GM10266 (cell line): ENCODE measurements at regions not wholly inside any gene's neighbourhood (a gene's known extent, or its start where the extent isn't known, plus 50 kb on each side); places are given as distances from the start of the nearest gene placed in this dataset.
"Not testable (repeated sequence)": the region's sequence is repeated elsewhere in the genome, so short reads cannot be mapped to it uniquely, and the experiment has no call there.

Experiments
- DNase-seq: peaks from one replicate; pipeline ENCODE4 v3.0.0; 2012; ENCODE audit errors: extremely low spot score
- CTCF ChIP-seq: IDR thresholded peaks from 2 replicates; pipeline ENCODE4 v1.5.1; 2012; ENCODE audit warnings: mild to moderate bottlenecking, low read depth; ENCODE audit not compliant: control insufficient read depth, insufficient read depth; ENCODE audit errors: missing control alignments

- DNase-seq: no peak
- no peak for TF ChIP-seq CTCF
Measured at GRCh38 chrX:11010476-11010875, 100.7 kb upstream of the HCCS start.

- DNase-seq: no peak
Measured at GRCh38 chrX:11016728-11017127, 94.4 kb upstream of the HCCS start.

DNA sequence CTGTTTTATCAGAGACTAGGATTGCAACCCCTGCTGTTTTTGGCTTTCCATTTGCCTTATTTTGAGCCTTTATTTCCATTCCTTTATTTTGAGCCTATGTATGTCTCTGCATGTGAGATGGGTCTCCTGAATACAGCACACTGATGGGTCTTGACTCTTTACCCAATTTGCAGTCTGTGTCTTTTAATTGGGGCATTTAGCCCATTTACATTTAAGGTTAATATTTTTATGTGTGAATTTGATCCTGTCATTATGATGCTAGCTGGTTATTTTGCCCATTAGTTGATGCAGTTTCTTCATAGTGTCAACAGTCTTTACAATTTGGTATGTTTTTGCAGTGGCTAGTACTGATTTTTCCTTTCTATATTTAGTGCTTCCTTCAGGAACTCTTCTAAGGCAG is 88.5 kb upstream of the HCCS start:
- DNase-seq: not testable (repeated sequence)

More at GRCh38 chrX:11016728-11017127, 94.4 kb upstream of the HCCS start:
- TF ChIP-seq CTCF: no peak

DNA sequence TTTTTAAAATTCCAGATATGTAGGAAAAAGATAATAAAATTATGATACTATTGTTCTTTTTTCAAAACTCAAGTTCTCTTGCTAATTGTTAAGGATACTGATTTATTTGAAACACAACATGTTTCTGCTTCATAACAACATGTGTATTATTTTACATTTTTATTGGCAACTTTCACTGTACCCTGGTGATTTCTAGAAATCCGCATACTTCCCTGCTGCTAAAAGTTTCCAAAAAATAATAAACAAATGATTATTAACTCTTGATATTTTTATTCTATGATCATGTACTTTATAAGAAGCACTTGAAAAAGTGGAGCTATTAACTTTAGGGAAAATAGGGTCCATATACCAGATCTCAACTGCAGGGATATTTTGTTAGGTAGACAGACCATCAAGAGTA is 71.2 kb upstream of the HCCS start:
- TF ChIP-seq CTCF: no peak
- DNase-seq: no peak

DNA sequence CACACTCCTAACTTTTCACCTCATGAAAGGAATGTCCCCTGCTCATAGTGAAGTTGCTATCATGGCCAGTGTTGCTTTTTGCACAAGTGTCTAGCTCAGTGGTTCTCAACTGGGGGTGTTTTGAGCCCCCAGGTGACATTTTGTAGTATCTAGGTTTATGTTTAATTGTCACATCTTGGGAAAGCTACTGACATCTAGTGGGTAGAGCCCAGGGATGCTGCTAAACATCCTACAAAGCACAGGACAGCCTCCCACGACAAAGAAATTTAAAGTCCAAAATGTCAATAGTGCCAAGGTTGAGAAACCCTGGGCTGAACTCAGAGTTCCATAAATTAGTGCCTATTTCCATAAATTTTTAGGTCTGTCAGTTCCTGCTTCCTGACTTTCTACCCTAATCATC is 70.7 kb upstream of the HCCS start:
- TF ChIP-seq CTCF: no peak
- no peak for DNase-seq

DNA sequence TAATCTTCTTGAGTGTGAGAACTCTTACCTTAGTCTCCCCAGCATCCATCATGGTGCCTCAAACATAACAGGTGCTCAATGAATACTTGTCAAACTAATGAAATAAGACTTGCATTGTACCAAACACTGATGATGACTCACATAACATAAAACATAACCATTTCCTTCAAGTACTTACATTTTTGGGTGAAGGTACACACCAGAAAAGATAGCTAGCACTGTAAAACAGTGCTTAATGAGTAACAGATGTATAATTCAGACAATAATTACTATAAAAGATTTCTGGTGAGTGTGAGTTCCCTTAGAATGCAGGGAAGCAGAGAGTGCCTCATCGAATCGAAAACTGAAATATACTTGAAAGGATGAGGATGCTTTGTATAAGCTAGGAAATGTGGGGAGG is 70.1 kb upstream of the HCCS start:
- no peak for DNase-seq
- no peak for TF ChIP-seq CTCF

DNA sequence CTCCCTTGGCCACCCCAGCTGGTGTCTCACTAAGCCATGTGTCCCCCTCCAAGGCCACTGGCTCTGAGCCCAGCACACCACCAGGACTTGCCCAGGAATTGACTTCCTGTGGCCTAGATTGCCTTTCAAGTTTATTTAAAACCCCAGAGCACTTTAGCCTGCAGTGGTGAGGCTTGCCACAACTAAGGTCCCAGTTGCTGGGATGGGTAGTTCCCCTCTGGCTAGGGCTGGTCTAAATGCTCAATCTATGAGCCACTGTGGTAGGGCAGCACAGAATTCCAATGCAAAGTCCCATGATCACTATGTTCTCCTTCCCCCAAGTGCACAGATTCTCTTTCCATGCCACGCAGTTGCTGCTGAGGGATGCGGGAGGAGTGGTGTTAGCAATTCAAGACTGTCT is 61.1 kb upstream of the HCCS start:
- no peak for TF ChIP-seq CTCF
- DNase-seq: no peak

DNA sequence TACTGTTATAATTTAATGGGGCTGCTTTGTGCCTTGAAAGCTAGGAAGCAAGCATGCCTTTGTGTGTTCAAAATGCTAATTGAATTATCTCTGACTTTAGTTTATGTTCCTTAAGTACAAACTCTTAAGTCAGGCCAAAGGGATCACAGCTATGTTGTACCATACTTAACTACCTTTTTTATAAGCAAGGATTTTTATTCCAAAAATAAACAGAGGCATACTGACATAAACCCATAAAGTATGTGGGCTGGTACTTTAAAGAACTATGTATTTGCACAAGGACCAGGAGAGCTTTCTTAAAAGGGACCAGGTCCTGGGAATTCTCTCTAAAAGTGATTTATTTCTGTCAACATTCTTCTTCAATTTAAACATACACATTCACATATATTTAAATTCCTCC is 57.8 kb upstream of the HCCS start:
- no peak for TF ChIP-seq CTCF
- no peak for DNase-seq
